Fibroblast of lung (primary cell): ENCODE measurements at regions not wholly inside any gene's neighbourhood (a gene's known extent, or its start where the extent isn't known, plus 50 kb on each side); places are given as distances from the start of the nearest gene placed in this dataset.
A peak's percentile ranks its signal among the peaks of the same experiment; 100 is the strongest.

ENCODE experiments used
- DNase-seq, 2 donors: peaks; one replicate each; pipeline versions ENCODE4 v3.0.0 to v3.0.0-alpha.2; 2010; ENCODE audit warnings: low read depth in 2 of 2
- H2AFZ ChIP-seq: 2 replicates; pipeline ENCODE4 v1.5.1; 2012; ENCODE audit warnings: low read length, control low read depth, inconsistent platforms
- H3K27ac ChIP-seq: 2 replicates; pipeline ENCODE4 v1.5.1; 2011; ENCODE audit warnings: low read length, control low read depth; ENCODE audit not compliant: insufficient read depth
- H3K27me3 ChIP-seq: 2 replicates; pipeline ENCODE4 v1.5.1; 2011; ENCODE audit warnings: mild to moderate bottlenecking, low read length; ENCODE audit not compliant: control insufficient read depth, insufficient read depth
- H3K36me3 ChIP-seq: 2 replicates; pipeline ENCODE4 v1.5.1; 2011; ENCODE audit warnings: low read length; ENCODE audit not compliant: control insufficient read depth, insufficient read depth
- H3K4me1 ChIP-seq: 2 replicates; pipeline ENCODE4 v1.5.1; 2011; ENCODE audit warnings: low read length; ENCODE audit not compliant: control insufficient read depth, insufficient read depth; ENCODE audit errors: extremely low read depth
- H3K4me2 ChIP-seq: 2 replicates; pipeline ENCODE4 v1.5.1; 2011; ENCODE audit warnings: low read length, control low read depth; ENCODE audit not compliant: insufficient read depth; ENCODE audit errors: extremely low read depth
- H3K4me3 ChIP-seq, 4 experiments: fragments of 200-600 bp in 1 of 4; sonication (generic) in 1 of 4; replicated peaks in 1 of 4; 2 replicates each; pipeline ENCODE4 v1.5.1; 2011 to 2016; ENCODE audit warnings: low read length in 4 of 4, low read depth in 3 of 4, mild to moderate bottlenecking in 3 of 4, control low read depth in 2 of 4, inconsistent platforms in 1 of 4, mixed read lengths in 1 of 4; ENCODE audit not compliant: insufficient read depth in 1 of 4; ENCODE audit errors: control extremely low read depth in 1 of 4
- H3K79me2 ChIP-seq: 2 replicates; pipeline ENCODE4 v1.5.1; 2012; ENCODE audit warnings: mild to moderate bottlenecking, low read length, inconsistent platforms; ENCODE audit not compliant: control insufficient read depth, insufficient read depth
- H3K9ac ChIP-seq: 2 replicates; pipeline ENCODE4 v1.5.1; 2011; ENCODE audit warnings: mild to moderate bottlenecking, low read length, control low read depth; ENCODE audit not compliant: insufficient read depth
- H3K9me3 ChIP-seq: 2 replicates; pipeline ENCODE4 v1.5.1; 2012; ENCODE audit warnings: low read depth, low read length; ENCODE audit not compliant: control insufficient read depth, insufficient read depth
- H4K20me1 ChIP-seq: 2 replicates; pipeline ENCODE4 v1.5.1; 2011; ENCODE audit warnings: low read length; ENCODE audit not compliant: control insufficient read depth, insufficient read depth; ENCODE audit errors: extremely low read depth
- CTCF ChIP-seq, 2 donors: IDR thresholded peaks in 1 of 2; conservative IDR thresholded peaks in 1 of 2; 1 replicate in 1 of 2; 2 replicates in 1 of 2; pipeline ENCODE4 v1.5.1; 2011 to 2012; ENCODE audit warnings: low read length in 2 of 2, control low read depth in 1 of 2, inconsistent platforms in 1 of 2, low read depth in 1 of 2, mild to moderate bottlenecking in 1 of 2
- EZH2 ChIP-seq: IDR thresholded peaks from 2 replicates; pipeline ENCODE4 v1.5.1; 2012; ENCODE audit warnings: low read length, control low read depth, mild to moderate bottlenecking; ENCODE audit errors: missing control alignments

- Histone ChIP-seq H2AFZ (no peak overlapping the region), H3K36me3 (no peaks in the 10 kb centered on the region), H3K27me3 (no peaks in the 10 kb centered on the region), H3K4me2 (no peak overlapping the region), H3K4me3 (no peak overlapping the region), H3K27ac (no peak overlapping the region), H4K20me1 (no peaks in the 10 kb centered on the region), H3K9me3 (no peaks in the 10 kb centered on the region), H3K4me1 (no peaks in the 10 kb centered on the region), H3K9ac (no peak overlapping the region), H3K79me2 (no peaks in the 10 kb centered on the region)
- TF ChIP-seq CTCF (conservative IDR thresholded peaks at IDR 0.05 in 1 of 2, IDR thresholded peaks at IDR 0.05 in 1 of 2; ENCODE audit: low read depth in 1 of 2, low read length in 2 of 2) (no peak), EZH2 (no peak)
- no peak for DNase-seq
These were observed 182.1 kb upstream of the SDK2 start for GRCh38 chr17:73826181-73826871.

GRCh38 chr17:73826872-73827228 lies 182.6 kb upstream of the SDK2 start:
- Histone ChIP-seq H3K79me2 (no peaks in the 10 kb centered on the region), H4K20me1 (no peaks in the 10 kb centered on the region), H2AFZ (no peak overlapping the region), H3K36me3 (no peaks in the 10 kb centered on the region), H3K27ac (no peak overlapping the region), H3K4me1 (no peaks in the 10 kb centered on the region), H3K27me3 (no peaks in the 10 kb centered on the region), H3K9ac (no peak overlapping the region), H3K4me3 (no peak overlapping the region), H3K9me3 (no peaks in the 10 kb centered on the region), H3K4me2 (no peak overlapping the region)
- DNase-seq, result no peak
- TF ChIP-seq EZH2, result no peak
- no peak for TF ChIP-seq CTCF (conservative IDR thresholded peaks at IDR 0.05 in 1 of 2, IDR thresholded peaks at IDR 0.05 in 1 of 2; ENCODE audit: low read depth in 1 of 2, low read length in 2 of 2)

DNA sequence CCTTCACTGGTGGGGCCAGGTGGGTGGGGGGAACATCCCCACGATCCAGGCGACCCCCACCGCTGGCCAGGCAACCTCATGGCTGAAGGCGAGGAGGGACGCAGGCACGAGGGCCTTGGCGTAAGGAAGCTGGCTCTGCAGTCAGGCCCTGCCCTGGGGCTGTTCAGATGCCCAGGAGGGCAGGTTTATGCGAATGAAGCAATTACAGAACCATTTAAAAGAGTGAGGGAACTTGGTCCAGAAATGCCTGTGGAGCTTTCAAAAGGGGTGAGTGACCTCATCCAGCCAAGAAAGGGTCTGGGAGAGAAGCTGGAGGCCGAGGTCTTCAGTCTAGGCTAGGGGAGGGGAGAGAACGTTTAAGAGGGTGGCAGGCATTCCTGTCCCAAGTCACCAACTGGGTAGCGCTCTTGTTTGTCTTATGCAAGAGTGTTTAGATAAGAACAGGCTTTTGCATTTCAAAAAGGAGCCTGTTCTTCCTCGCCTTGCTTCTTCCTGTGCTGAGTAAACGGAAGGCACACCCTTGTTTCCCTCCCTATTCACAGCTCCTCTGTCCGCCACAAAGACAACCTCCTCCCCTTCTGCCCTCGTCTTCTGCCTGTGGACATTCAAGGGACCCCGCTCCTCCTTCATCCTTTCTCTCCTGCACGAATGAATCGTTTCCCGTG lies 183.5 kb upstream of the SDK2 start:
- Histone ChIP-seq H4K20me1 (no peaks in the 10 kb centered on the region), H3K4me1 (no peaks in the 10 kb centered on the region), H3K36me3 (no peaks in the 10 kb centered on the region), H3K79me2 (no peaks in the 10 kb centered on the region), H3K4me2 (no peak overlapping the region), H3K27me3 (no peaks in the 10 kb centered on the region), H2AFZ (no peak overlapping the region), H3K4me3 (no peak overlapping the region), H3K9me3 (no peaks in the 10 kb centered on the region), H3K27ac (no peak overlapping the region), H3K9ac (no peak overlapping the region)
- peak in 1 of 2 donors; percentile 3 for DNase-seq
- TF ChIP-seq CTCF (conservative IDR thresholded peaks at IDR 0.05 in 1 of 2, IDR thresholded peaks at IDR 0.05 in 1 of 2; ENCODE audit: low read depth in 1 of 2, low read length in 2 of 2) (no peak), EZH2 (no peak)
